NCI-H2196 treated with DMSO at 0.1 percent for 48 hours (cell line): ENCODE measurements at regions not wholly inside any gene's neighbourhood (a gene's known extent, or its start where the extent isn't known, plus 50 kb on each side); places are given as distances from the start of the nearest gene placed in this dataset.

ENCODE experiments used
- DNase-seq: peaks from one replicate; lab custom pipeline; 2025; ENCODE audit not compliant: unreplicated experiment; lab: John Stamatoyannopoulos, UW

- DNase-seq, result no peak
These were observed 50.2 kb upstream of the XPA start for GRCh38 chr9:97747201-97747965.

GRCh38 chr9:97748525-97748924 is 51.4 kb upstream of the XPA start:
- DNase-seq, result no peak

DNA sequence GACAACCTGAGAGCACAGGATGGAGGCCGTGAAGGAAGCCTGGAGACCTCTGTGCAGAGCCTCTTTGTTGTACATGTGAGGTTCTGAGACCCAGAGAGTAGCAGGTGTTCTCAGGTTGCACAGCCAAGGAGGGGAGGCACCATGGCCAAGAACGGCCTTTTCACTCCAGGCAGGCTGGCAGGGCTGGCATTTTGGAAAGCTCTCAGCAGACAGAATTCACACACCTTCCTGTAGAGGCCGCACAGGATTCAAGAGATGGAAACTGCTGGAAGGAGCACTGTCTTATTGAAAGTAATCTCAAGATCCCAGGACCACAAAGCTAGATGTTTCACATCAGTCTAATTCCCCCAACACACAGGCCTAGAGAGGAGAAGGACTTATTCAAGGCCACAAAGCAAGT is 52.8 kb upstream of the XPA start:
- DNase-seq, result no peak

- no peak for DNase-seq
These were observed 54.4 kb upstream of the XPA start for GRCh38 chr9:97751531-97751930.

- DNase-seq, result no peak
These were observed 55.1 kb upstream of the XPA start for GRCh38 chr9:97752274-97752673.

DNA sequence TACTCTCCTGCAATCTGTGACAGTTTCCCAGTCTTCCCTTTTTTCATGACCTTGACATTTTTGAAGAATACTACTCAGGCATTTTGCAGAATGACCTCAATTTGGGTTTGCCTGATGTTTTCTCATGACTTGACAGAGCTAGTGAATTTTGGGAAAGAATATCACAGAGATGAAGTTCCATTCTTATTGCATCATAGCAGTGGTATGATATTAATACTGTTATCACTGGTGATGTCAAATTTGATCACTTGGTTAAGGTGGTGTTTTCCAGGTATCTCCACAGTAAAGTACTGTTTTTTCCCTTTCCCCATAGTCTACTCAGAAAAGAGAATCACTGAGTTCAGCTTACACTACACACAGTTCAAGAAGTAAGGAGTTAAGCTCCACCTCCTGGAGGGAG is 56.2 kb upstream of the XPA start:
- no peak for DNase-seq

DNA sequence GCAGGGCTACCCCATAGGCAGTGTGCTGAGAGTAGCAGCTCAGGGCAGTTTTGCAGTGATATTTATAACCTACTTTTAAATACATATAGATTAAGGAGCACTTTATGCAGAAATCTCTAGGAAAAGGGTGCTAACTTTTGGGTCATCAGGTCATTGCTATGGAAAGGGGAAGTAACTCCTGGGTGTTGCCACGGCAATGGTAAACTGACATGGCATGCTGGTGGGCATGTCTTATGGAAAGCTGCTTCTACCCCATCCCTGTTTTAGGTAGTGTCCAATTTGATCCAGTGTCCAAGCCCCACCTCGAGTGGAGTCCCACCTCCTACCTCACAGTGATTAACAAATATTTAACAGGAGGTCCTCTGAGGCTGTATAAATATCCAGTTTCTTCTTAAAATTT is 56.8 kb upstream of the XPA start:
- DNase-seq, result no peak

DNA sequence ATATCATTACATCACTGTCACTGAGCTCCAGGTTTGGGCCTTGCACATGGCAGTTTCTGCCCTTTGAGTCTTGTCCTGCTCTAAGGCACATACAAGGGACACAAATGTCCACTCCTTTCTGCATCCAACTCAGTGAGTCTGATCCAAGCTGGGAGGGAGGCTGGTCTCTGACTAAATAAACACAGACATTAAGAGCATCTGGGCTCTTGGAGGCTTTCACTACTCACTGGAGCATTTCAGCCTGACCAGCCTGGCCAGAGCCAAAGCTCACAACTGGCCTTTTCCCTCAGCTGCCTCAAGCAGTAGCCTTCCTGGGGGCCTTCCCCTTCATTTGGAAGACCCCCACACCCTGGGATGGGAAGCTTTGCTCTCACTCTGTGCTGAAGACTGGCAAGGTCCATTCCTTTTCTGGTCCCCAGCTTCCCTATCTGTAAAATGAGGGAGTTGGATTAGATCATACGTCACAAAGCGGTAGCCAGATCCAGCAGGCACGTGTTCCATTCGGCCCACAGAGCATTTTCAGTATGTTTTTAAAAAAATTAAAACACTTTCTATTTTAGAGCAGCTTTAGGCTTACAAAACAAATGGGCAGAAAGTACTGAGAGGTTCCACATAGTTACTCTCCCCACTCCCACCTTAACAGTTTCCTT is 58.6 kb upstream of the XPA start:
- no peak for DNase-seq

GRCh38 chr9:97756991-97757390 is 59.9 kb upstream of the XPA start:
- no peak for DNase-seq

DNA sequence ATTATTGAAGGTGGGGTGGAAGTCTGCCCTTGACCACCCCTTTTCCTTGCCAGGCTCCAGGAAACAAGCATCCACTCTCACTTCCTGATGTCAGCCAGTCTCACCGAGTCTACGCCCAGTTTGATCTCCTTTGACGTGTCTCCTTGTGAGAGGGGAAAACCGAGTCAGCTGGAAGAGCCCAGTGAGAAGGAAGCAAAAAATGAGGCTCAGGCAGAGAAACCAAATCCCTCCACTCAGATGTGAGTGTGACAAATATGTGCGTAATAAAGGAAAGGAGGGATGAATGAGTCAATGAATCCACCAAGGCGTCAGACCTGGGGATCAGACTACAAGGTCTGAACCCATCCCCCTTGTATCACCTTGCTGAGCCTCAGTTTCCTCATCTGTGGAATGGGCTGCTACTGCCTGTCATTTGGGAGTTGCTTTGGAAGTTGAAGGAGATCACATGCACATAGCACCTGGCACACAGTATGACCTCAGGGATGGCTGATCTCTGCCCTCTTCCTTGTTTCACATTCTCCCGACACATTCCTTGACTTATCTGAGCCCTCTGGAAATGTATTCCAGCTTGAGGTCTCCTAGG is 61.3 kb upstream of the XPA start:
- DNase-seq, result no peak

GRCh38 chr9:97759581-97760288 is 62.6 kb upstream of the XPA start:
- no peak for DNase-seq

DNA sequence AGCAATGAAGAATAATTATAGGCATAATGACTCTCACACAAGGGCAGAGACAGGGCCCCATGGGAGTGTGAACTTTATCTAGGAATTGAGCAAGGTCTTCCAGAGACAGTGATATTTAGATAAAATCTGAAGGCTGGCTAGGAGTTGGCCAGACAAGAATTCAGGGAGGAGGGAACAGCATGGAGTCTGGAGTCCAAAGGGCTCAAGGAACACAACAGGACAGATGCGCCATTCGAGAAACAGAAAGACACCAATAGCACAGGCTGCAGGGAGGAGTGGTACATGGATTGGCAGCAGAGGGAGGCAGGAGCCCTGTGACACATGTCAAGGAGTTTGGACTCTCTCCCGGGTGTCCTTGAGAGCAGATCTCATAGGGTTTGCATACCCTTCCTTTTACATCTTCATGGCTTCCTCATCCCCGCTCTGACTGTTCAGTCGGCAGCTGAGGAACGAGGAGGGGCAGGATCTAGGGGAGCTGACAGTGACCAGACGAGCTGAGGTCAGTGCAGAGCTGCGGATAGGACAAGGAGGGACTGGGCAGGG is 64.0 kb upstream of the XPA start:
- DNase-seq, result no peak

DNA sequence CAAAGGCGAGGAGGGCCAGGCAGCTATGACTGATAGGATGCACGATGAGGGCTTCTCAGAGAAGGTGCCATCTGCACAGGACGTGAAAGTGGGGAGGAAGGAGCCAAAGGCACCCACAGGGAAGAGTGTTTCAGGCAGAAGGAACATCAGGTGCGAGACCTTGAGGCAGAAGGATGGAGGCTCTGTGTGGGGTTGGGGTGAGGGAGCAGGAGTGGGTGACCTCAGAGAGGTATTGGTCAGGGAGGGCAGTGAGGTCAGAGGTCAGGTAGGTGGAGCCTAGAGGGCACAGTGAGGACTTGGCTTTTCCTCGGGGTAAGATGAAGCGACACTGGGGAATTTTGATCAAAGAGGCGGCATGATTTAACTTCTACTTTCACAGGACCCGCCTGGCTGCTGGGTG is 64.7 kb upstream of the XPA start:
- no peak for DNase-seq

- DNase-seq, result no peak
These were observed 66.7 kb upstream of the XPA start for GRCh38 chr9:97763874-97764273.

GRCh38 chr9:97766092-97766491 is 69.0 kb upstream of the XPA start:
- DNase-seq, result no peak

DNA sequence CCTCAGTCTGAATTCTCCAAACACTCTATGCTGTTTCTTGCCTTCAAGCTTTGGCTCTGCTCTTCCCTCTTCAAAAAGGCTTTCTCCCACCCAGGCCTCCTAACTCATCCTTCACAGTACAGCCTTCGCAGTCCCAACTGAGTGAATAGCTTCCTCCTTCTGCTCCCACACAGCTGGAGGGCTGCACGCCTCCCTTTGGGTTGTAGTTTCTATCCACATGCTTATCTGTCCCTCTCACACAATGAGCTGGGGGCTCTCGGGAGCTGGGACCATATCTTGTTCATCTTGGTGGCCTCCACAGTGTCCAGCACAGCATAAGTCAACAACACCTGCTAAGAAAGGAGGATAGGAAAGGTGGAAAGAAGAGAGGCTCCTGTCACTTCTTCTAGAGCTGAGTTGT is 69.5 kb upstream of the XPA start:
- no peak for DNase-seq

GRCh38 chr9:97767891-97768290 is 70.8 kb upstream of the XPA start:
- no peak for DNase-seq

GRCh38 chr9:97768746-97769145 is 71.6 kb upstream of the XPA start:
- no peak for DNase-seq

DNA sequence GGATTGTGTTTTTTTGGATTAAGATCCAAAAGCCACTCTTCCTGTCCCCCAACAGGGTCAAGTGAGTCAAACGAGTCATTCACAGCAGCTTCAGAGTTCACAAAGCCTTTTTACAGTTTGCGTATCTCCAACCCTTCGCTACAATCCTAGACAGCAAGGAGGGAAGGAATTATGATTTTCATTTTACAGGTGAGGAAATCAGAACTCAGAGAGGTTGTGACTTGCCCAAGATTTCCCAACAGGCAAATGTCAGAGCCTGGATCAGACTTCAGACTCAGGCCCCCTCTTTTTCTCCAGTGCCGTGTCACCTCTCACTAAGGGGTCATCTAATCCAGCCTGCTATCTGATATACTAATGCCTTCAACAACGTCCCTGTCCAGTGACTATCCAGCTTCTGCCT is 72.1 kb upstream of the XPA start:
- DNase-seq, result no peak

DNA sequence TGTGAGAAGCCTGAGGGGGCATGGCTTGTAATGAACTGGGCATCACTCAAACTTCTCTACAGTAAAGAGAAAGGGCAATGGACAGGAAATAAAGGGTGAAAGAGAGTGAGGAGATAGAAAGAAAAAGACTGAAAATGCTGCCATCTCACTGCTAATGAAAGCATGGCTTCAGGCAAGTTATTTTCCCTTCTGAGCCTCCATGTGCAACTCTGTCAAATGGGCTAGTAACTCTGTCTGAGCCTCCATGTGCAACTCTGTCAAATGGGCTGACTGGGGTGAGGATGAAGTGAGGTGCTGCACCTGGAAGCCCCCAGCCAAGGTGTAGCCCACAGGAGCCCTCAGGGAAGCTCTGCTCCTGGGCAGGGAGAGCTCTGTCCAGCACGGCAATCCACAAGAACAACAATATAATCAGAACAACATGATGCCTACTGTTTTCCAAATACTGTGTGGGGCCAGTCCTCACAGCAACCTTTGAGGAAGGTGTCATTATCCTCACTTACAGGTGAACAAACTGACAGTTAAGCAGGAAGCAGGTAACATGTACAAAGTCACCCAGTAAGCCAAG is 73.8 kb upstream of the XPA start:
- no peak for DNase-seq

- no peak for DNase-seq
These were observed 74.5 kb upstream of the XPA start for GRCh38 chr9:97771641-97772040.
